Testis (tissue), 2 donors: ENCODE measurements at regions not wholly inside any gene's neighbourhood (a gene's known extent, or its start where the extent isn't known, plus 50 kb on each side); places are given as distances from the start of the nearest gene placed in this dataset.

Experiments used
- DNase-seq: peaks from one replicate; pipeline ENCODE4 v3.0.0-alpha.2; 2019
- H3K27ac ChIP-seq, 2 donors: fragments of 200-600 bp; sonication (generic); one replicate each; pipeline ENCODE4 v1.5.1; 2019
- H3K27me3 ChIP-seq: fragments of 200-600 bp; sonication (generic); one replicate; pipeline ENCODE4 v1.5.1; 2019
- H3K36me3 ChIP-seq: fragments of 200-600 bp; sonication (generic); one replicate; pipeline ENCODE4 v1.5.1; 2017; ENCODE audit warnings: low read depth; ENCODE audit errors: missing control alignments
- H3K4me1 ChIP-seq: fragments of 200-600 bp; sonication (generic); one replicate; pipeline ENCODE4 v1.5.1; 2019
- H3K4me3 ChIP-seq, 2 donors: fragments of 200-600 bp; sonication (generic); one replicate each; pipeline ENCODE4 v1.5.1; 2017 to 2019
- H3K9me3 ChIP-seq: fragments of 200-600 bp; sonication (generic); one replicate; pipeline ENCODE4 v1.5.1; 2017
- POLR2A ChIP-seq: fragments of 450-650 bp; IDR thresholded peaks from one replicate; pipeline ENCODE4 v1.6.1; 2017; ENCODE audit warnings: antibody characterized with exemption, mild to moderate bottlenecking, moderate library complexity
- WGBS, 2 donors: methylation state at CpG; one replicate each; pipeline ENCODE4 v1.1.5; 2018; 5-methylcytosine and 5-hydroxymethylcytosine counted together
- intact Hi-C: fragments of 100-400 bp; cut with DNase I; formaldehyde crosslinking; loops from one replicate; pipeline ENCODE4 v1.15.1; 2023; ENCODE audit warnings: low total_unique reads
- TF ChIP-seq, protein P1 (sequence below), 3 experiments: fragments of 450-650 bp in 2 of 3; fragments of 200-600 bp in 1 of 3; sonication (generic) in 1 of 3; IDR thresholded peaks; one replicate each; pipeline ENCODE4 v1.5.1; 2016 to 2019; ENCODE audit warnings: antibody characterized with exemption in 3 of 3, mild to moderate bottlenecking in 2 of 3, moderate library complexity in 1 of 3

GRCh38 chr11:128208329-128209137, 378.8 kb downstream of the ETS1 start:
- TF ChIP-seq POLR2A: no peak
- TF ChIP-seq, protein P1, sequence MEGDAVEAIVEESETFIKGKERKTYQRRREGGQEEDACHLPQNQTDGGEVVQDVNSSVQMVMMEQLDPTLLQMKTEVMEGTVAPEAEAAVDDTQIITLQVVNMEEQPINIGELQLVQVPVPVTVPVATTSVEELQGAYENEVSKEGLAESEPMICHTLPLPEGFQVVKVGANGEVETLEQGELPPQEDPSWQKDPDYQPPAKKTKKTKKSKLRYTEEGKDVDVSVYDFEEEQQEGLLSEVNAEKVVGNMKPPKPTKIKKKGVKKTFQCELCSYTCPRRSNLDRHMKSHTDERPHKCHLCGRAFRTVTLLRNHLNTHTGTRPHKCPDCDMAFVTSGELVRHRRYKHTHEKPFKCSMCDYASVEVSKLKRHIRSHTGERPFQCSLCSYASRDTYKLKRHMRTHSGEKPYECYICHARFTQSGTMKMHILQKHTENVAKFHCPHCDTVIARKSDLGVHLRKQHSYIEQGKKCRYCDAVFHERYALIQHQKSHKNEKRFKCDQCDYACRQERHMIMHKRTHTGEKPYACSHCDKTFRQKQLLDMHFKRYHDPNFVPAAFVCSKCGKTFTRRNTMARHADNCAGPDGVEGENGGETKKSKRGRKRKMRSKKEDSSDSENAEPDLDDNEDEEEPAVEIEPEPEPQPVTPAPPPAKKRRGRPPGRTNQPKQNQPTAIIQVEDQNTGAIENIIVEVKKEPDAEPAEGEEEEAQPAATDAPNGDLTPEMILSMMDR (IDR thresholded peaks at IDR 0.05): no peak
- H3K36me3 ChIP-seq: no peaks in the 10 kb centered on the region
- no peaks in the 10 kb centered on the region for H3K27me3 ChIP-seq
- no peaks in the 10 kb centered on the region for H3K9me3 ChIP-seq
- no peak overlapping the region for H3K27ac ChIP-seq
- H3K4me3 ChIP-seq: no peak overlapping the region
- no peaks in the 10 kb centered on the region for H3K4me1 ChIP-seq
- WGBS, 2 donors: 37 to 59% methylated on average over 6 of the region's 6 CpGs
- DNase-seq: peak; percentile 27
- intact Hi-C loops: no loop called here

DNA sequence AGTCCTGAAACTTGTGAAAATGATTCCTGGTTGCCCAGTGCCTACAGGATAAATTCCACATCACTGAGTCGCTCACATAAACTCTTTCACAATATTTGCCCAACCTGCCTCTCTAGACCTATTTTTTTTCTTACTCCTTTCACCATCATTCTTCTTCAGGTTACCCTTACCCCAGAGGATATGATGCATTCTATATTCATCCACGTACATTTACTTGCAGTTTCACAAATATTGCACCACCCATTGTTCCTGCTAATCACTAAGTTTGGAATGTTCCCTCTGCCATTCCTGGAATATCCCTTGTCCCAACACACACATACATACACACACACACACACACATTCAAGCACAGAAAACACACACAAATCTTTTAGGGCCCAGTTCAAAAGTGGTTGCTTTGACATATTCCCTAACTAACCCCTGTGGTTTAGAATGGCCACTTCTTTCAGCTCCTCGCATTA, 379.5 kb downstream of the ETS1 start:
- no peak overlapping the region for H3K4me3 ChIP-seq
- WGBS, 2 donors: 72 to 82% methylated on average over 3 of the region's 3 CpGs
- no peaks in the 10 kb centered on the region for H3K9me3 ChIP-seq
- no peak for DNase-seq
- TF ChIP-seq, protein P1 (IDR thresholded peaks at IDR 0.05): no peak
- no peak for TF ChIP-seq POLR2A
- intact Hi-C loops: no loop called here
- H3K27me3 ChIP-seq: no peaks in the 10 kb centered on the region
- no peak overlapping the region for H3K27ac ChIP-seq
- H3K4me1 ChIP-seq: no peaks in the 10 kb centered on the region
- H3K36me3 ChIP-seq: no peaks in the 10 kb centered on the region

GRCh38 chr11:128206461-128206860, 380.9 kb downstream of the ETS1 start:
- Histone ChIP-seq H3K36me3 (no peaks in the 10 kb centered on the region), H3K4me3 (no peak overlapping the region), H3K4me1 (no peaks in the 10 kb centered on the region), H3K27me3 (no peaks in the 10 kb centered on the region), H3K9me3 (no peaks in the 10 kb centered on the region), H3K27ac (no peak overlapping the region)
- intact Hi-C loops: no loop called here
- TF ChIP-seq, protein P1 (IDR thresholded peaks at IDR 0.05): no peak
- TF ChIP-seq POLR2A: no peak
- no peak for DNase-seq

- Histone ChIP-seq H3K27me3 (no peaks in the 10 kb centered on the region), H3K4me3 (no peak overlapping the region), H3K9me3 (no peaks in the 10 kb centered on the region), H3K36me3 (no peaks in the 10 kb centered on the region), H3K4me1 (no peaks in the 10 kb centered on the region), H3K27ac (no peak overlapping the region)
- intact Hi-C loops: no loop called here
- DNase-seq: no peak
- TF ChIP-seq, protein P1 (IDR thresholded peaks at IDR 0.05): no peak
Measured at GRCh38 chr11:128205796-128206195, 381.6 kb downstream of the ETS1 start.

DNA sequence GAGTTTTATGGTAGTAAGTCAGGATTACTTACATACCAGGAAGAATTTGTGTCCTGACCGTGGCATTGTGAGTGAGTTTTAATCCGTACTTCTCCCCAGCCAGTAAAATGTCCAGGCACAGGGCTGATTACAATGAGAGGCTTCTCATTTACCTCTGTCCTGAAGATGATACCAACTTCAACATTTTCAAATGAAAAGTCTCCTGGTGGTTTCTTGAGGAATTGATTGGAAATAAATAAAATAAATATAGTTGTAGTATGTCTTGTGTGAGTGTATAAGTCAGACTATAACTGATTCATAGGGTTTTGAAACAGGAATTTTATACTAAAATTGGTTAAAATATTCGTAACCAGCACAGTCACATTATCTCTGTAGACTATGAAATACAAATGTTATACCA, 382.5 kb downstream of the ETS1 start:
- 96 to 97% methylated on average over 3 of the region's 3 CpGs for WGBS, 2 donors
- intact Hi-C loops: no loop called here
- Histone ChIP-seq H3K4me3 (no peak overlapping the region), H3K36me3 (no peaks in the 10 kb centered on the region), H3K27me3 (no peaks in the 10 kb centered on the region), H3K27ac (no peak overlapping the region), H3K9me3 (no peaks in the 10 kb centered on the region), H3K4me1 (no peaks in the 10 kb centered on the region)
- no peak for DNase-seq
- no peak for TF ChIP-seq POLR2A
- TF ChIP-seq, protein P1 (IDR thresholded peaks at IDR 0.05): no peak
